HG03565 (cell line): ENCODE measurements at regions not wholly inside any gene's neighbourhood (a gene's known extent, or its start where the extent isn't known, plus 50 kb on each side); places are given as distances from the start of the nearest gene placed in this dataset.
A peak's percentile ranks its signal among the peaks of the same experiment; 100 is the strongest.
"Not testable (repeated sequence)": the region's sequence is repeated elsewhere in the genome, so short reads cannot be mapped to it uniquely, and the experiment has no call there.

ENCODE experiments used
- ATAC-seq: cut with Tn5 transposase; IDR thresholded peaks from one replicate; pipeline ENCODE4 v1.9.1; 2021; ENCODE audit warnings: mild to moderate bottlenecking, moderate library complexity; ENCODE audit not compliant: unreplicated experiment

DNA sequence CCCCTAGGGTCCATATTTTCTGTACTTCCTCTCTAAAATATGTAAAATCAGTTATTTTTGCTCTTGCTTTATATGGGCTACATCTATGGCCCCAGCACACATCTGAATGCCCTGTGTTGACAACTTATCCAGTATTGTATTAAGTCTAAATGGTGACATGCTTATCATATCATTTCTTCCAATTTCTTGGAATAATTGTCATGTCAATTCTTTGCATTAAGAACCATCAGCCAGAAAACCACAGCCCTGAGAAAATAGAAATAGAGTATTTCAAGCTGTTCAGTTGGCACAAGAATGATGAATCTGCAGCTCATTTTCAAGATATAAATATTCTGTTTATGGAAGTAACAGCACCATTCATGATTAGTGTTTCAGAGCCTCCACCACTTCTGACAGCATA is 421.8 kb downstream of the RPIA start:
- not testable (repeated sequence) for ATAC-seq

- not testable (repeated sequence) for ATAC-seq
These were observed 438.0 kb downstream of the RPIA start for GRCh38 chr2:89129440-89129839.

GRCh38 chr2:89130665-89131308 is 439.3 kb downstream of the RPIA start:
- not testable (repeated sequence) for ATAC-seq

- not testable (repeated sequence) for ATAC-seq
These were observed 451.5 kb downstream of the RPIA start for GRCh38 chr2:89142959-89143358.

- not testable (repeated sequence) for ATAC-seq
These were observed 453.9 kb downstream of the RPIA start for GRCh38 chr2:89145342-89145741.

DNA sequence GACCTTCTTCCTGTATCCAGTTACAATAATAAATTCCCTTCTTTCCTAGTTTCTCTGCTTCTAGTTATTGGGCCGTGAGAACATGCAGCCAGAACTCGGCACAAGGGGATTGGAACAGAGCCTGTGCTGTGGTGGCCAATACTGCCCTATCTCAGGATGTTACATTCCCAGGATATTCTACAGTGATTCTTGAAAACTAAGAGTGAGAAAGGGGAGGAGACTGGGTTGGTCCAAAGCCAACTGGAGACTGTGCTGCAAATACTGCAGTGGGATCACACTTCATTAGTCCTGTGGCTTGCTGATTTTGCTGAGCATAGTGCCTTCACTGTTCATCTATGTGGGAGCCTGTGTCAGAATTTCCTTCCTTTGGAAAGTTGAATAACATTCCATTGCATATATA is 456.8 kb downstream of the RPIA start:
- not testable (repeated sequence) for ATAC-seq

DNA sequence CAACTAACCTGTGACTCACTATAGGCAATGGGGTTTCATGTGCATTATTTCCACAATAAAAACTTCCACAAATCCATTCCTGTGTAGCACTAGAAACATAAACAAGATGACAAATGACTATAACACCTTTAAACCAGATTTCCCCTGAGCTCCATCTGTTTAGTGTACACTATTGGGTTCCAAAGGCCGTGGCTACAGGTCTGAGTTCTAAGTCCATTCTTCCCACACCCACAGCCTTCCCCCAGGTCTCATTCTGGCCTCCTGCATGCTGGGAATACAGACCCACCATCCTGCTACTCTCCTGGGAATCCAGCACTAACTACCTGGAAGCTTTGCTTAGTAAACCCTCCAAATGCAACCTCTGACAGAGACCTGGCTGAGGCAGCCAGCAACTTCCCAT is 460.2 kb downstream of the RPIA start:
- not testable (repeated sequence) for ATAC-seq

GRCh38 chr2:89152501-89152900 is 461.0 kb downstream of the RPIA start:
- ATAC-seq, result not testable (repeated sequence)

DNA sequence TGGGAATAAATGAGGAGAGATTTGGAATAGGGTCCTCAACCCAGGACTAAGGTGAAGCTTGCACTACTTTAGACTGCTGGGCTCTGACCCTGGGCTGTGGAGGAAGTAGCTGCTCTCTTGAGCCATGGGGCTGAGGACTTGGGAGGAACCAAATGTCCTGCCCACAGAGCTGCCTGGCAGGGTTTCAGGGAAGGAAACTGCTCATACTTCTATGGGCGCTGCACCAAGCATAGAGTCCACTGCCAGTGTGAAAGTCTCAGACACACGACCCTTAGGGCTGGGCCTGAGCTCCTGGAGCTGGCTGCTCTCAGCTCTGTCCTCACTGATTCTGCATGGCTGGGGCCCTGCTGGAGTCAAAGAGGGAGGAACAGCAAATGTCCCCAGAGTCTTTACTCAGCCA is 461.7 kb downstream of the RPIA start:
- ATAC-seq, result not testable (repeated sequence)

DNA sequence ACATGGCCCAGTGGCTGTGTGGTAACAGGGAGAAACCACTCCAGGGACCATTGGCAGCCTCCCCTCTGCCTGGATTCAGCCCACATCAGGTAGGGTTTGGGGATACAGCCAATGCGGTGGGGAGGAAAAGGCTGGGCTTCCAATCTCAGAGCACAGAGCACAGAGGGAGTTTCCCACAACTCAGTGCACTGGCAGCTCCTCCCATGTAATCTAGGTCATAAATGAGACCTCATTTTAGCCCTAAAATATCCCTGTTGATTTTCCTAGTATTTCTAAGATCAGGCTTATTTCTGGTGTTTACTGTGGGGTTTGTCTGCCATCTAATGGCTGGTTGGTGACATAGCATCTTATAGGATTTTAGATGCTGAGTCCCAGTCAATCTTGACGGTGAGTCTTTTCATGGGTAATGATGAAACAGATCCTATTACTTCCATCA is 462.8 kb downstream of the RPIA start:
- not testable (repeated sequence) for ATAC-seq

- peak; percentile 76 for ATAC-seq
These were observed 468.8 kb downstream of the RPIA start for GRCh38 chr2:89160306-89160705.

GRCh38 chr2:89161626-89162025 is 470.2 kb downstream of the RPIA start:
- not testable (repeated sequence) for ATAC-seq

DNA sequence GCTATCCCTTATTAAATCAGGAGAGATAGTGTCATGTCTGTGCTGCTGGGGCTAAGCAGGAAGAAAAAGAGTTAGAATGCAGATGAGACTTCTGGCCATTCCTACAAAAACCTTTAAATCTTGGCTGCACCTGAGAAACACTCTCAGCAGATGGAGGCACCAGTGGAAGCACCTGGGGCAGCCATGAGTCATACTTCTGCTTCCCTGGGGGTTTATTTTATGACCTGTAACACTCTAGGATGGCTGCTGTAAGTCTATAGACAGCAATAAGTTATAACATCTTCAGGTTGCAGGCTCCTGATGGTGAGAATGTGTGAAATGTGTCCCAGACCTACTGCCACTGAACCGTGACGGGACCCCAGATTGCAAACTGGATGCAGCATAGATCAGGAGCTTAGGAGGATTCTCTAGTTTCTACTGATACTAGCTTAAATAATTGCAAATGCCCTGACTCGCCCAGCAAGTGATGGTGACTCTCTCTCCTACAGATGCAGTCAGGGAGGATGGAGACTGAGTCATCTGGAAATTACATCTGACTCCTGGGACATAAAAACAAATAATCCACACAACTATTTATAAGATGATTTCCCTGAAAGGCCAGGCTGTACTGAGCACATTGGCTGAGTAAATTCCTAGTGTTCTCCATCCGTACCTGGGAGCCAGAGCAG is 479.2 kb downstream of the RPIA start:
- ATAC-seq, result not testable (repeated sequence)

DNA sequence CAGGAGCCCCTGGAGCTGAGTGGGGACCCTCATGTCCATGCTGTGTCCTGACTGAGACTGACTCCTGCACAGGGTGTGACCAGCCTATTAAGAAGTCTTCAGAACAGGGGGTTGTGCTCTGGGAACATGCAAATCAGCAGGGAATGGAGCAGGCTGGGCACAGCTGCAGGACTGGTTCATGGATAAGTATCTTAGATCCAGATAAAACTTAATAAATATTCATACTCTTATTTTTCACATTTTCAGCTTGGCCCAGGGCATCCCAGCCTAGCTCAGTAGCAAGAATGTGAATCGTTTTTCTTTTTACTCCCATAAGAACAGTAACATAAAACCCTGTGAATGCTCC is 479.7 kb downstream of the RPIA start:
- ATAC-seq, result not testable (repeated sequence)

GRCh38 chr2:89177004-89177403 is 485.5 kb downstream of the RPIA start:
- ATAC-seq, result not testable (repeated sequence)

DNA sequence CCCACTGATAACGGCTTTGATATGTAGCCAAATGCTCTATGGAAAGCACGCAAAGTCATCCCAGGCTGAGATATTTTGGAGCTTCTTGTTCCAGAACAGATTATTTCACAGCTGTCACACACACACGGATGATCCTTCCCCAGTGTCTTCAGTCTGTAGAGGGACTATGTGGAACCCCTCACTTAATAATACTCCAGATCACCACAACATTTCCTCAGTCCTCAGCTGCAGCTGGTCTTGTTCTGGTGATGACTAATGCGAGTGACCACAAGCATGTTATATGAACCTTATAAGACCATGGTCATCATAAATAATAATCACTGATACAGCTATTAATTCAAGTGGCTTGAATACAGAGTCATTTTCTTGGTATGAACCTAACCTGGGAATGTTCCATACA is 490.7 kb downstream of the RPIA start:
- ATAC-seq, result not testable (repeated sequence)

- ATAC-seq, result not testable (repeated sequence)
These were observed 493.3 kb downstream of the RPIA start for GRCh38 chr2:89184746-89185145.

DNA sequence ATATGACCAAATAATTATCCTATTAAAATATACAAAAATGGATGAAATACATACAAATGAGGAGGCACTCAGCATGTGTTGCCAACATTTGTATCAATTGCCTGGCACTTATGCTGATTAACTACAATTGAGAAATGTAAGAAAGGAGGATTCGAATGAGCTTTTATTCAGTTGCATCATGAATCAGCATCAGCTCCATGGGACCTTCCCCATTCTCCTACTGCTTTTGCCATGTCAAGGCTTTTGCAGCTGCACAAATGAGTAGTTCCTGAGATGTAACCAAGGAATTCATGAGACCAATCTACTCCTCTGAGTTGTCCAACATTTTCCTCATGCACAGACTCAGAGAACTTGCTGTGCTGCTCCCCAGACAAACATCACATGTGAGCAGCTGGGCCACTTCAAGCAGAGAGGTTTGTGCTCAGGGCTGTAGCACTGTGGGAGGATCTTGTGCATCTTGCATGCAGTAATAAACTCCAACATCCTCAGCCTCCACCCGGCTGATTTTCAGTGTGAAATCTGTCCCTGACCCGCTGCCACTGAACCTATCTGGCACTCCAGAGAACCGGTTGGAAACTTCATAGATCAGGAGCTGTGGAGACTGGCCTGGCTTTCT is 504.3 kb downstream of the RPIA start:
- not testable (repeated sequence) for ATAC-seq

DNA sequence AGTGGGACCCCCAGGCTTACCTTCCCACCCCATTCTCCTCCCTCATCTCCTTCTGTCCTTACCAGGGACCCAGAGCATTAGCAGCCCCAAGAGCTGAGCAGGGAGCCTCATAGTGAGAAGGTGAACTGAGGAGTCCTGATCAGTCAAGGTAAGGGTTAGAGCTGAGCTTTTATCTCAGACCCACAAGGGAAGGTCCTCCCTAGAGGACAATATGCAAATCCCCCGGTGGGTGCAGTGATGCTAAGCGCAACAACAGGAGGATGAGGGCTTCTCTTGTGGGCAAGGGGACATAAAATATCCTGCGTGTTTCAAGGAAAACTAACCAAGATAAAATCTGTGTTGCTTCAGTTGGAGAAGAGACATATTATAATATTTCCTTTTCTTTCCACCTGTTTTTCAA is 505.2 kb downstream of the RPIA start:
- ATAC-seq, result not testable (repeated sequence)

DNA sequence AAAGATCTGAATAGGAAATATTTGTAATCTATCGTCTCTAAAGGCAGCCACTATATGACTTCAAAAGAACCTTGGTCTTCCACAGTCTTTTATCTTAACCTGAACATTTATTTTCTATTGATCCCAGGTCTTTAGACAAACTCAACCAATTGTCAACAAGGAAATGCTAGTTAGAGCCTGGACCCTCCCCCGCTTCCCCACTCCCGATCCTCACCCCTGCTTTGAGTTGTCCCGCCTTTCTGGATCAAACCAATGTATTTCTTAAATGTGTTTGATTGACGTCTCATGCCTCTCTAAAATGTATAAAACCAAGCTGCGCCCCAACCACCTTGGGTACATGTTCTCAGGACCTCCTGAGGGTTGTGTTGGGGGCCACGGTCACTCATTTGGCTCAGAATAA is 506.6 kb downstream of the RPIA start:
- ATAC-seq, result not testable (repeated sequence)

DNA sequence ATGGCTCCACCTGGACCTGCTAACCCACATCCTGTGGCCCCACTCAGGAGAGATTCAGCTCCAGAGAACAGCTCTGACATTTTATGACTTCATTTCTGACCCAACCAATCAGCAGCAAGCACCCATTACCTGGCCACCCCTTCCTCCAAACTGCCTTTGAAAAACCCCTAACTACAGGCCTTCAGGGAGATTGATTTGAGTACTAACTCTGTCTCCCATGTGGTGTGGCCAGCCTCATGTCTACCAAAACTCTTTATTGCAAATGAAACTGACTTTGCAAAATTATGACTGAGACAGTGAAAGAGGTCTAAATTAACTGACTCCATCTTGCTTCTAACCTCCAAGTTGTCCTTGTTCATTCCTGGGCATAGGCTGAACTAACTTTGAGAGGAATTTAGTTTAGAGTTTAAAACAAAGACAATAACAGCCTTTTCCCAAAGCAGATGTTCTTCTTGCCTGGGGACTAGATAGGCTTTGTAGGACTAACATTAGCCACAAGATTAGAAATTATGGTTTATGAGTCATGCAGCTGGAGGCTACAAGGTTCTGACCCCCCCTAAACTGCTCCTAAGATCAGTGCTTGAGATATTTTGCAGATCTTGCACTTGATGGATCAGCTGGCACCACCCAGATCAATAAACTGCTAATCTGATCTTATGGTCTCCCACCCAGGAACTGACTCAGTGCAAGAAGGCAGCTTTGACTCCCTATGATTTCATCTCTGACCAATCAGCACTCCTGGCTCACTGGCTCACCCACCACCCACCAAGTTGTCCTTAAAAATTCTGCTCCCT is 508.2 kb downstream of the RPIA start:
- not testable (repeated sequence) for ATAC-seq
